Gastroesophageal sphincter (tissue), 4 donors: ENCODE measurements at regions not wholly inside any gene's neighbourhood (a gene's known extent, or its start where the extent isn't known, plus 50 kb on each side); places are given as distances from the start of the nearest gene placed in this dataset.

Experiments
- ATAC-seq: fragments of 150-250 bp; one replicate; pipeline ENCODE4 v1.9.1; 2016; ENCODE audit warnings: mild to moderate bottlenecking, moderate library complexity
- H3K27ac ChIP-seq, 4 donors: fragments of 200-600 bp; sonication (generic) in 3 of 4; 1 replicate in 3 of 4; 2 replicates in 1 of 4; pipeline ENCODE4 v1.5.1; 2016 to 2019
- H3K27me3 ChIP-seq: fragments of 200-600 bp; sonication (generic); one replicate; pipeline ENCODE4 v1.5.1; 2019
- H3K36me3 ChIP-seq, 2 donors: fragments of 200-600 bp; sonication (generic); one replicate each; pipeline ENCODE4 v1.5.1; 2019; ENCODE audit warnings: control low read depth in 1 of 2
- H3K4me1 ChIP-seq, 3 donors: fragments of 200-600 bp; sonication (generic); 1 replicate in 2 of 3; 2 replicates in 1 of 3; pipeline ENCODE4 v1.5.1; 2016 to 2019; ENCODE audit warnings: control low read depth in 2 of 3
- H3K4me3 ChIP-seq, 2 donors: fragments of 200-600 bp; sonication (generic); one replicate each; pipeline ENCODE4 v1.5.1; 2019; ENCODE audit warnings: mild to moderate bottlenecking in 1 of 2, moderate library complexity in 1 of 2
- H3K9me3 ChIP-seq, 3 donors: fragments of 200-600 bp; sonication (generic); one replicate each; pipeline ENCODE4 v1.5.1; 2017 to 2019; ENCODE audit warnings: control low read depth in 2 of 3
- CTCF ChIP-seq, 4 experiments: fragments of 200-600 bp in 2 of 4; fragments of 450-650 bp in 2 of 4; sonication (generic) in 1 of 4; IDR thresholded peaks; one replicate each; pipeline ENCODE4 v1.5.1; 2017 to 2019; ENCODE audit warnings: antibody characterized with exemption in 4 of 4, mild to moderate bottlenecking in 2 of 4, moderate library complexity in 2 of 4
- EP300 ChIP-seq: sonication (generic); formaldehyde crosslinking; IDR thresholded peaks from one replicate; pipeline ENCODE4 v1.6.1; 2017; ENCODE audit warnings: antibody characterized with exemption, mild to moderate bottlenecking
- POLR2A ChIP-seq, 2 donors: fragments of 450-650 bp; IDR thresholded peaks; one replicate each; pipeline ENCODE4 v1.6.1; 2017; ENCODE audit warnings: antibody characterized with exemption in 2 of 2, mild to moderate bottlenecking in 2 of 2, moderate library complexity in 1 of 2
- POLR2AphosphoS5 ChIP-seq: sonication (generic); formaldehyde crosslinking; IDR thresholded peaks from one replicate; pipeline ENCODE4 v1.6.1; 2017; ENCODE audit warnings: antibody characterized with exemption
- WGBS, 2 donors: methylation state at CpG; one replicate each; pipeline ENCODE4 v1.1.5; 2018; ENCODE audit warnings: low coverage in 1 of 2; 5-methylcytosine and 5-hydroxymethylcytosine counted together

- H3K9me3 ChIP-seq, result no peaks in the 10 kb centered on the region
- no peaks in the 10 kb centered on the region for H3K4me1 ChIP-seq
- H3K27me3 ChIP-seq, result no peaks in the 10 kb centered on the region
- no peak overlapping the region for H3K27ac ChIP-seq
- no peak for ATAC-seq
- no peak overlapping the region for H3K4me3 ChIP-seq
- TF ChIP-seq EP300, result no peak
- TF ChIP-seq CTCF (IDR thresholded peaks at IDR 0.05), result no peak
- TF ChIP-seq POLR2AphosphoS5, result no peak
- TF ChIP-seq POLR2A (IDR thresholded peaks at IDR 0.05), result no peak
- WGBS, 2 donors, result 66 to 69% methylated on average over 4 of the region's 4 CpGs
- no peaks in the 10 kb centered on the region for H3K36me3 ChIP-seq
Measured at GRCh38 chr3:190224456-190224855, 97.8 kb downstream of the CLDN1 start.

GRCh38 chr3:190222916-190223315 is 99.3 kb downstream of the CLDN1 start:
- no peaks in the 10 kb centered on the region for H3K9me3 ChIP-seq
- no peaks in the 10 kb centered on the region for H3K27me3 ChIP-seq
- TF ChIP-seq CTCF (IDR thresholded peaks at IDR 0.05) (no peak), POLR2A (IDR thresholded peaks at IDR 0.05) (no peak), POLR2AphosphoS5 (no peak), EP300 (no peak)
- no peak for ATAC-seq
- no peaks in the 10 kb centered on the region for H3K4me1 ChIP-seq
- H3K36me3 ChIP-seq, result no peaks in the 10 kb centered on the region
- no peak overlapping the region for H3K4me3 ChIP-seq
- no CpG with 5 or more reads among the region's 4 CpGs for WGBS, 2 donors
- H3K27ac ChIP-seq, result no peak overlapping the region

GRCh38 chr3:190222360-190222759 is 99.9 kb downstream of the CLDN1 start:
- Histone ChIP-seq H3K27me3 (no peaks in the 10 kb centered on the region), H3K9me3 (no peaks in the 10 kb centered on the region), H3K4me1 (no peaks in the 10 kb centered on the region), H3K36me3 (no peaks in the 10 kb centered on the region), H3K4me3 (no peak overlapping the region), H3K27ac (no peak overlapping the region)
- no peak for ATAC-seq
- 80 to 100% methylated on average over 1 of the region's 3 CpGs for whole genome bisulfite sequencing, 2 donors
- TF ChIP-seq POLR2AphosphoS5 (no peak), POLR2A (IDR thresholded peaks at IDR 0.05) (no peak), CTCF (IDR thresholded peaks at IDR 0.05) (no peak), EP300 (no peak)

GRCh38 chr3:190220362-190220761 is 99.7 kb upstream of the P3H2 start:
- Histone ChIP-seq H3K9me3 (no peaks in the 10 kb centered on the region), H3K27ac (no peak overlapping the region), H3K4me3 (no peak overlapping the region), H3K36me3 (no peaks in the 10 kb centered on the region), H3K27me3 (no peaks in the 10 kb centered on the region), H3K4me1 (no peaks in the 10 kb centered on the region)
- ATAC-seq, result no peak
- TF ChIP-seq POLR2A (IDR thresholded peaks at IDR 0.05), result no peak
- no peak for TF ChIP-seq POLR2AphosphoS5
- no peak for TF ChIP-seq EP300
- TF ChIP-seq CTCF (IDR thresholded peaks at IDR 0.05), result no peak
- WGBS, 2 donors, result 92 to 100% methylated on average over 1 of the region's 1 CpG

- no peak overlapping the region for H3K4me3 ChIP-seq
- no peaks in the 10 kb centered on the region for H3K36me3 ChIP-seq
- ATAC-seq, result no peak
- no peaks in the 10 kb centered on the region for H3K4me1 ChIP-seq
- no peak overlapping the region for H3K27ac ChIP-seq
- no peaks in the 10 kb centered on the region for H3K9me3 ChIP-seq
- no peaks in the 10 kb centered on the region for H3K27me3 ChIP-seq
- TF ChIP-seq POLR2AphosphoS5 (no peak), CTCF (IDR thresholded peaks at IDR 0.05) (no peak), EP300 (no peak), POLR2A (IDR thresholded peaks at IDR 0.05) (no peak)
- WGBS, 2 donors, result 74 to 88% methylated on average over 3 of the region's 3 CpGs
Measured at GRCh38 chr3:190217081-190217480, 96.4 kb upstream of the P3H2 start.
